Right lobe of liver (tissue), 6 donors: ENCODE measurements at regions not wholly inside any gene's neighbourhood (a gene's known extent, or its start where the extent isn't known, plus 50 kb on each side); places are given as distances from the start of the nearest gene placed in this dataset.
"Not testable (repeated sequence)": the region's sequence is repeated elsewhere in the genome, so short reads cannot be mapped to it uniquely, and the experiment has no call there.

ENCODE experiments used
- ATAC-seq, 4 donors: fragments of 200-7000 bp; cut with Tn5 transposase; one replicate each; pipeline ENCODE4 v1.9.1; 2020; ENCODE audit warnings: mild to moderate bottlenecking in 4 of 4, moderate library complexity in 4 of 4
- DNase-seq, 3 donors: peaks; one replicate each; pipeline ENCODE4 v3.0.0-alpha.2; 2020
- H3K27ac ChIP-seq, 3 donors: fragments of 200-600 bp; one replicate each; pipeline ENCODE4 v1.8.0; 2022
- H3K27me3 ChIP-seq, 2 donors: fragments of 200-600 bp; one replicate each; pipeline ENCODE4 v1.8.0; 2022
- H3K36me3 ChIP-seq, 4 donors: fragments of 200-600 bp; sonication (generic) in 1 of 4; one replicate each; pipeline versions ENCODE4 v1.5.1 to v1.8.0; 2017 to 2022; ENCODE audit warnings: control low read depth in 1 of 4
- H3K4me1 ChIP-seq, 4 donors: fragments of 200-600 bp; sonication (generic) in 1 of 4; one replicate each; pipeline versions ENCODE4 v1.5.1 to v1.8.0; 2017 to 2022; ENCODE audit warnings: control low read depth in 1 of 4
- H3K4me3 ChIP-seq, 3 donors: fragments of 200-600 bp; one replicate each; pipeline ENCODE4 v1.8.0; 2022
- H3K9me3 ChIP-seq, 4 donors: fragments of 200-600 bp; sonication (generic) in 1 of 4; one replicate each; pipeline versions ENCODE4 v1.5.1 to v1.8.0; 2017 to 2022; ENCODE audit warnings: control low read depth in 1 of 4
- CTCF ChIP-seq, 4 donors: fragments of 200-600 bp in 3 of 4; fragments of 450-650 bp in 1 of 4; IDR thresholded peaks; one replicate each; pipeline versions ENCODE4 v1.5.1 to v1.8.0; 2016 to 2022; ENCODE audit warnings: antibody characterized with exemption in 4 of 4, mild to moderate bottlenecking in 2 of 4
- POLR2A ChIP-seq: fragments of 450-650 bp; IDR thresholded peaks from one replicate; pipeline ENCODE4 v1.6.1; 2017; ENCODE audit warnings: antibody characterized with exemption, mild to moderate bottlenecking
- WGBS: methylation state at CpG from one replicate; pipeline ENCODE4 v1.1.6; 2018; ENCODE audit warnings: low coverage, low lambda C conversion rate; ENCODE audit not compliant: insufficient coverage; ENCODE audit errors: missing lambda C conversion rate; 5-methylcytosine and 5-hydroxymethylcytosine counted together
- intact Hi-C, 2 donors: fragments of 100-400 bp; cut with DNase I; formaldehyde crosslinking; loops; one replicate each; pipeline versions ENCODE4 v1.11.2 to v1.14.1; 2022
- donor health status: DM: no; HTN: yes; CAD: no.
- donor health status: DM: no; HTN: no; CAD: no.
- donor health status: DM: no; HTN: no; CAD: no.
- donor health status: DM: no; HTN: yes; CAD: no.
- donor health status: DM: no; HTN: yes; CAD: no.

DNA sequence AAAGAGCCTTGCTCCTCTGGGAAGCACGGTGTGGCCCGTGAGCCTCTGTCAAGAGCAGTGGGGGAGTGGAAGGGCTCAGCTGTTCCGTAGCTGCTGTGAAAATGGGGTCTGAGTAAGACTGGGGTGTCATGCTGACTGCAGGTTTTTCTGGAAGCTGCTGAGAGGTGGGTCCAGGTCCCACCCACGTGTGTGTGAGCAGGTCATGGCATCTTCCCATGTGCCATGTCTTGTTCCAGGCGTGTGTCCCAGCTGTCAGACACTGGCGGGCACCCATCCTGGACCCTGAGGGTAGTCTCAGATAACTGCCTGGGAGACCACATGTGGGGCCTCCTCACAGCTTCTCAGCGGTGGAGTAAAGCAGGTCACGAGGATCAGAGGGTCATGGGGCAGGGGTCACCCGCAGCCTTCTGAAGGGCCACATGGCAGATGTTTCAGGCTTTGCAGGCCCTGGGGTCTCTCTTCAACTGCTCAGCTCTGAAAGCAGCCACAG, 92.9 kb downstream of the NPIPB11 start:
- Histone ChIP-seq H3K36me3 (peaks cover 0 to 6% (median 0%) of the 10 kb centered on the region in 4 donors), H3K9me3 (no peaks in the 10 kb centered on the region), H3K4me3 (no peak overlapping the region), H3K27ac (no peak overlapping the region), H3K27me3 (no peaks in the 10 kb centered on the region), H3K4me1 (peaks cover 0 to 14% (median 3%) of the 10 kb centered on the region in 4 donors)
- DNase-seq (no peak), ATAC-seq (no peak)
- 17% methylated on average over 1 of the region's 9 CpGs for WGBS
- intact Hi-C loops, result no loop called here
- TF ChIP-seq POLR2A, result no peak
- no peak for TF ChIP-seq CTCF (IDR thresholded peaks at IDR 0.05)

GRCh38 chr16:29312835-29313558, 93.5 kb downstream of the NPIPB11 start:
- peak in 1 of 3 donors; percentile 39 for DNase-seq
- Histone ChIP-seq H3K27me3 (no peaks in the 10 kb centered on the region), H3K27ac (no peak overlapping the region), H3K36me3 (peaks cover 0 to 6% (median 0%) of the 10 kb centered on the region in 4 donors), H3K9me3 (no peaks in the 10 kb centered on the region), H3K4me3 (no peak overlapping the region), H3K4me1 (peaks cover 0 to 14% (median 3%) of the 10 kb centered on the region in 4 donors)
- intact Hi-C loops, result no loop called here
- TF ChIP-seq POLR2A (no peak), CTCF (IDR thresholded peaks at IDR 0.05) (no peak)
- WGBS, result no CpG with 5 or more reads among the region's 33 CpGs
- no peak for ATAC-seq

DNA sequence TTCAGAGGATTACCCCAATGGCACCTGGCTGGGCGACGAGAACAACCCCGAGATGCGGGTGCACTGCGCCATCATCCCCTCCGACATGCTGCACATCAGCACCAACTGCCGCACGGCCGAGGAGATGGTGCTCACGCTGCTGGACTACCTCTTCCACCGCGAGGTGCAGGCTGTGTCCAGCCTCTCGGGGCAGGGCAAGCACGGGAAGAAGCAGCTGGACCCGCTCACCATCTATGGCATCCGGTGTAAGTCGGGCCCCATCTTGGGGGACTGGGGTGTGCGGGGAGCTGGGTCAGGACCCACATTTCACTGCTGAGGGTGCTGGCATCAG, 94.2 kb downstream of the NPIPB11 start:
- intact Hi-C loops, H3K4me3 ChIP-seq, H3K27ac ChIP-seq, H3K9me3 ChIP-seq, H3K27me3 ChIP-seq, H3K36me3 ChIP-seq, ATAC-seq: not testable (repeated sequence)
- peak in 1 of 3 donors; percentile 40 for DNase-seq
- H3K4me1 ChIP-seq, result peaks cover 0 to 14% (median 3%) of the 10 kb centered on the region in 4 donors
- WGBS, result no CpG with 5 or more reads among the region's 18 CpGs

DNA sequence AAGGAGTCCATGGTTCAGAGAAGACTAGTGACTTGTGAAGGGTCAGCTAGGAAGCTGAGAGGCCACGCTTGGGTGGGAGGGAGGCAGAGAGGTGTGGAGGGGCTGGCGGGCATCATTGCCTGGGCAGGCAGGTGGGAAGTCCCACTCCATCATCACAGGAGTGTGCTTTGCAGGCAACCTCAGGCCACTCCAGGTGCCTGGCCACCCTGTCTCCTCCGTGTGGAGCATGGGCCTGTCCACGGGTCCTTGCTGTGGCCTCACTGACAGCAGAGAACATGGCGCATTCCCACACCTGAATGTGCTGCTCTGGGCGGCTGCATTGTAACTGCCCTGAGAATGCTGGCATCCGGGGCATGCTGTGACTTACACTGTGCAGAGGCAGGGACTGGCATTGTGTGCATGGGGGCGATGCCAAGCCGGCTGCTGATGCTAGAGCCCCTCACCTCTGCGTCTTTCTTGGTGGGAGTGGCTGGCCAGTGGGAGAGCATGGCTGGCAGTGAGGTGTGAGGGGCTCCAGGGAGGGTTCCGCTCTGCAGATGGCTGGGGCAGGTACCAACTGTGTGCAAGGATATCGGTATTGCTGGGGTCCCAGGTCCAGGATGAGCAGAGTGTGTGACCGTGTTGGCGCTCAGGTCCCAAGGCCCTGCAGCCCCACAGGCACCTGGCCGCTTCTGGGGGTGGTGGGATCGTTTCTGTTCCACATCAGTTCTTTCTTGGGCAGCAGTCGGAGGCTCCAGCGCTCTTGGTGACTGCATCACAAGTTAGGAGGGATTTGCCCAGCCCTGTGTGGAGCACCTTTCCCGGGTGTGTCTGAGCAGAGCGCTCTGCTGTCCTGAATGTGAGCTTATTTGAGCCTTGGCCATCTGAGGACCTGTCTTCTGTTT, 94.8 kb downstream of the NPIPB11 start:
- peak overlapping the region; percentile 1 to 47 (median 41) for H3K27ac ChIP-seq
- intact Hi-C loops, result no loop called here
- no peak for ATAC-seq

More for the DNA sequence above, 94.8 kb downstream of the NPIPB11 start:
- H3K4me1 ChIP-seq, result peaks cover 0 to 14% (median 3%) of the 10 kb centered on the region in 4 donors
- peak in 1 of 3 donors; percentile 43 for DNase-seq
- H3K27me3 ChIP-seq, result no peaks in the 10 kb centered on the region
- 85% methylated on average over 4 of the region's 20 CpGs for WGBS
- no peaks in the 10 kb centered on the region for H3K9me3 ChIP-seq
- H3K36me3 ChIP-seq, result peaks cover 0 to 6% (median 0%) of the 10 kb centered on the region in 4 donors
- no peak overlapping the region for H3K4me3 ChIP-seq
- TF ChIP-seq CTCF (IDR thresholded peaks at IDR 0.05) (no peak), POLR2A (no peak)
